NCI-H1105 treated with DMSO at 0.1 percent for 48 hours (cell line): ENCODE measurements at regions not wholly inside any gene's neighbourhood (a gene's known extent, or its start where the extent isn't known, plus 50 kb on each side); places are given as distances from the start of the nearest gene placed in this dataset.
"Not testable (repeated sequence)": the region's sequence is repeated elsewhere in the genome, so short reads cannot be mapped to it uniquely, and the experiment has no call there.

Experiments used
- DNase-seq: peaks from one replicate; lab custom pipeline; 2025; lab: John Stamatoyannopoulos, UW

GRCh38 chr5:153257381-153257780 lies 233.1 kb upstream of the GRIA1 start:
- no peak for DNase-seq

- DNase-seq: no peak
Measured at GRCh38 chr5:153258469-153258868, 232.0 kb upstream of the GRIA1 start.

GRCh38 chr5:153267506-153267905 lies 223.0 kb upstream of the GRIA1 start:
- DNase-seq: no peak

DNA sequence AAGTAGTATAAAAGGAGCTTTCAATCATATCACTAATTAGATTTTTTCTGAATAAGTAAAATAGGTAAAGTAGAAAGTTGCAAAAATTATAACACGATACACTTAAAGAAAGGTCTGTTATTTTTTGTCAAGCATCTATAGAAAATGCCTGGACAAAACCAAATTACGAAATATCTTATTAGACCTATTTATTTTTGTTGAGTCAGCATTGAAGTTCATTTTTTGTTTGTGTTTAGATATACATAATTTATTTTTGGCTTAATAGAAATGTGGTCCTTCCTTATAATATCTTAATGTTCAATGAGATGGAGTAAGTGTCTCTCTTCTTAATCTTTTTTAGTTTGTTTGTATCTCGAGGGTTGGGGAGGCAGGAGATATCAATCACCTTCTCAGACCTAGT lies 214.8 kb upstream of the GRIA1 start:
- DNase-seq: no peak

DNA sequence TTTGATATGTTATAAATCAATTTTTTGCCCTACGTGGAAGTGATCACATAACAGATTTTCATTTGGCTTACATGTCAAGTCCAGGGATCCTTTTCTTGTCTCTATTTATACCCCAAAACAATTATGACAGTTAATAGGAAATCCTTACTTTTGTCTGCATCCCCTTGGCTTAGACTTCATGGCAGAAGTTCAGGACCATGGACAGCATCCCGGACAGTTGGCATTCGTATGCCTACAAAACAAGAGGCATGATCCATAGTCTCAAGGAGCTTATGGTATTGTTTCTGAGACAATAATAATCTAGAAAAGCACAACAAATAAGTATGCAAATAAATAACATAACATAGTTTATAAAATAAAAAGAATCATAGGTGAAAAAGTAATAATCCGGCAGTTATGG lies 214.3 kb upstream of the GRIA1 start:
- no peak for DNase-seq

GRCh38 chr5:153296251-153296844 lies 194.1 kb upstream of the GRIA1 start:
- not testable (repeated sequence) for DNase-seq

- DNase-seq: no peak
Measured at GRCh38 chr5:153299891-153300290, 190.6 kb upstream of the GRIA1 start.

DNA sequence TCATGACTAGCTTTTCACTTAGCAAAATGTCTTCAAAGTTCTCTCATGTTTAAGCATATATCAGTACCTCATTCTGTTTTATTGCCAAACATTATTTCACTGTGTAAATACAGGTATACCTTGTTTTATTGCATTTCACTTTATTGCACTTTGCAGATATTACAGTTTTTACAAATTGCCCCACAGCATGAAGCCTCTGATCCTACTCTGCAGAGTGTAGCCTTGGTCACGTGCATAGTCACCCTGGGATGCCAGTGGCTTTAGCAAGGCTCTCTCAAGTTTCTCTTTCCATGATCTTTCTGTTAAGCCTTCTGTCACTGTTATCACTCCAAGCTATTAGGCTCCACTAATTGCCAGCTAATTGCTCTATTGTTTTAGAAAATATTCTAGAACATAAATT lies 182.2 kb upstream of the GRIA1 start:
- no peak for DNase-seq

DNA sequence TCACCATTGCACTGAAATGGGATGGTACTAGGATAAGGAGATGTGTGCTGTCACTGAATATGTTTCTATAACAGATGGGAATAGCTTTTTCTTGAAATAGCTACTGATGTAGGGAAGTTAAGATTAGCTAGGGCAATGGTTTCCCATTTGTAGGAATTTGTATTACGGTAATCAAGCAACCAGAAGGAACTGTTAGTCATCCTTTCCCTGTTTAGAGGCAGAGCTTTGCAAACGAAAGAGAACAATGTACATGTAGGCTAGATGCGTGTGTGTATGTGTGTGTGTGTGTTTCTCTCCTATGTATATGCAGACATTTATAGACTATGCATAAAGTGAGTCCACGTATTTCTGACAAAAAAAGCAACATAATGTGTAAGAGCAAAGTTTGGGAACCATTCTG lies 171.9 kb upstream of the GRIA1 start:
- DNase-seq: no peak

GRCh38 chr5:153321478-153321877 lies 169.0 kb upstream of the GRIA1 start:
- no peak for DNase-seq

- no peak for DNase-seq
Measured at GRCh38 chr5:153340139-153340538, 150.3 kb upstream of the GRIA1 start.

DNA sequence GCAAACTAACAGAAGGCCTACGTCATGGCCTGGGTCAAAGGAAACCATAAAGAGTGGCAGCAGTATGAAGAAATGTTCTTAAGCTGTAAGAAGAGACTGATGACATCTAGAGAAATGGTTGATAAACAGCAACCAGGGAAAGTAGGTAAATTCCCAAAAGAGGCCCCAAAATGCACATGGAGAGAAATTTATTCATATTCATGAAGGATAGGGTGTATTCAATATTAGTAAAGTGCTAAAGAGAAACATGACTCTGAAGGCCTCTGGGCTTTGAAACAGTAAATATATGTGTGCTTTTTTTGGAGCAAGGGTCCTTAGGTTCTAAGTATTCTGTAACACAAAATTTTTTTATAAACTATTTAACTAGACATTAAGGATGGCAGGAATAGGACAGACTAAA lies 149.7 kb upstream of the GRIA1 start:
- no peak for DNase-seq

GRCh38 chr5:153342487-153342886 lies 148.0 kb upstream of the GRIA1 start:
- DNase-seq: no peak

DNA sequence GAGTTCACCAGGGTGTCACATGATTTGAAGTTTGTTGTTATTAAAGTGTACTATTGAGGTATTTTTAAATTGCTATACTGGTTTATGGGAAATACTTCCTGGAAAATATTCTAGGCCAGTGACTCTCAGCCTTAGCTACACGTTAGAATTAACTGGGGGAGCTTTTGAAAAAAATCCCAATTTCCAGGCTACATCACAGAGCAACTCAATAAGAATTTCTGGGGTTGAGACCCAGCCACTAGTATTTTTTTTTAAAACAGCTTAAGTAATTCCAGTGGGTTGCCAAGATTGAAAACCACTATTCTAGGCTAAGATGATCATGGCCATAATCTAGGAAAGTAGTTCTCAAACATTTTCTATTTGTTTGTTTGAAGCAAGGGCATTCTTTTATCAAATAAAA lies 142.9 kb upstream of the GRIA1 start:
- DNase-seq: no peak

DNA sequence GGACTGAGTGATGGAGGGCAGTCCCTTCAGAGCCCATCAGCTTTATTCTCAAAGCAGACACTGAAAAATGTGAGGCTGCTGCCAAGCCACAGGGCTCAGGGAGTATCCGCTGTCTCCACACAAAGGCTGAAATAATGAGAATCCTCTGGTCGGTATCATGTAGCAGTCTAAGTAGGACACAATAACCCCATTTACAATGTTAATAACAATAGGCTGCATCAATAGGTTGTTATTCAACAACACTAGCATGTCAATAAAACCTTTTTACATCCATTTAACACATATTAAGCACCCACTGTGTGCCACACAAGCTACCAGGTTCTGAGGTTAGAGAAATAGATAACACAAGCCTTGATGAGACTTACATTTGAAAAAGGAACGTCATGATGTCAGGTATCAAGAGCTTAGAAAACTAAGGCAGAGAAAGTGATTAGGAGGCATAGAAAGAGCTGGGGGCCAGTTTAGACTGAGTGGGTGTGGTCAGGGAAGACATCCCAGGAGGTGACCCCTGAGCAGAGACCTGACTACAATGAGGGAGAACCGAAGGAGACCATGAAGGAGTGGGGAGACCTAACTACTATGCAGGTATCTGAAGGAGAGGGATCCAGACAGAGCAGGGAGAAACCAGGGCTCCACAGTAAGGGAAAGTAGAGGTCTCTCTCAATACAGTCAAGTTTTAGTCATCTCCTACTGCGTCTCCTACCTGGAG lies 140.1 kb upstream of the GRIA1 start:
- no peak for DNase-seq

DNA sequence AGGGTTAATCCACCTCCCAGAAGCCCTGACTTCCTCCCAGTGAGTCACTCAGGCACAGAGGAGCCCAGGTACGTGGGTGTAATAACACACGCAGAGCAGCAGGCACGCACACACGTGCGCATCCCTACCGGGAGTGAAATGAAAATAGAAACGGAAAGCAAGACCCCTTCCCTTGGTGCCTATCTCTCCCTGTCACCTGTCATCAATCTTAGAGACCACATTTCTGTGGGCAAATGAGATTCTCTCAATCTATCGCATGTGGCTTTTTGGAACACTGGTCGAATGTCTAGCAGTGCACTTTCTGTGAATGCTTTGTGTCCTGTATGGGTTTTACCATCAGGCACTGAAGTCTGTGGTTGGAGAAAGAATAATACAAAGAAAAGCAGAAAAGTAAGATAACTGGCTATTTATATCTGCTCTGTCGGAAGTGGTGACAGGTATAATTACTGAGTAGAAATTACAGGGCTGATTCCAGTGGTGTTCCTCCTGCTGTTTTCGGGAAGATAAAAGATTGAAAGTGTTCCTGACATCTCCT lies 137.7 kb upstream of the GRIA1 start:
- no peak for DNase-seq

DNA sequence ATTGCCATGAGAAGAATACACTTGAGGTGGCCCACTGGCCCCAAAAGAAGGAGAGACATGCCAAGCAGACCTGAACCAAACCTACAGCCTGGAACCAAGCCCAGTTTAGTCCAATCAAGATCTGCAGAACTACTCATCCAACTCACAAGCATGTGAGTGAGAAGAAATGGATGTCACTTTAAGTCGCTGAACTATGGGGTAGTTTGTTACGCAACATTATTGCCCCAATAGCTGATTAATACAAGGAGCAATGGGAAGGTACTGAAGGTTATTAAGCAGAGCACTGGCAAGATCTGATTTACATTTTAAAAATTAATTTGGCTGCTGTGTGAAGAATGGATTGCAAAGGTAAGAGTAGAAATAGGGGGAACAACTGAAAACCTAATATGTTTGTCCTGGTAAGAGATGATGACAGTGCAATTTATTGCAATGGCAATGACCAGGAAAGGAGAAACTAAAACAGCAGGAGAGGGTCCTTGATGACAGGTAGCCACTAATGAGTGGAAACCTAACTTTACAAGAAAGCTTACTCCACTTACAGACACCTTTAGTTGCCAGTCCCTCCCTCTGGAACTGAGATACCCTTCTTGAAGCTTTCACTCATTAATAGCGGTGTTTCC lies 132.9 kb upstream of the GRIA1 start:
- no peak for DNase-seq

GRCh38 chr5:153358315-153358976 lies 132.0 kb upstream of the GRIA1 start:
- DNase-seq: no peak

DNA sequence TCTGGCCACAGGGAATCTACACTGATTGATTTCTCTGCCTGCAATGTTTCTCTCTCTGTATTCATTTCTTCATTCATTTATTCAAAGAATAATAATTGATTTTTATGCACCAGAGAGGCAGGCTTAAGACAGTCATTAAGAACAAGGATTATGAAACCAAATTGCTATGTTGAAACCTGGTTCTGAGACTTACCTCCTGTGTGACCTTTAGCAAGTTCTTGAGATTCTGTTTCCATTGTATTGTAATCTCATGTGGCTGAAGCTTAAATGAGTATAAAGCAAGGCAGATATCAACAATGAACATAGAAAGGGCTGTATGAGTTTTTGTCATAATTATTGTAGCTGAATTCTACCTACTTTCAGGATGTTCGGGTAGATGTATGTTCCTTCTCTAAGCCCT lies 129.6 kb upstream of the GRIA1 start:
- DNase-seq: no peak

DNA sequence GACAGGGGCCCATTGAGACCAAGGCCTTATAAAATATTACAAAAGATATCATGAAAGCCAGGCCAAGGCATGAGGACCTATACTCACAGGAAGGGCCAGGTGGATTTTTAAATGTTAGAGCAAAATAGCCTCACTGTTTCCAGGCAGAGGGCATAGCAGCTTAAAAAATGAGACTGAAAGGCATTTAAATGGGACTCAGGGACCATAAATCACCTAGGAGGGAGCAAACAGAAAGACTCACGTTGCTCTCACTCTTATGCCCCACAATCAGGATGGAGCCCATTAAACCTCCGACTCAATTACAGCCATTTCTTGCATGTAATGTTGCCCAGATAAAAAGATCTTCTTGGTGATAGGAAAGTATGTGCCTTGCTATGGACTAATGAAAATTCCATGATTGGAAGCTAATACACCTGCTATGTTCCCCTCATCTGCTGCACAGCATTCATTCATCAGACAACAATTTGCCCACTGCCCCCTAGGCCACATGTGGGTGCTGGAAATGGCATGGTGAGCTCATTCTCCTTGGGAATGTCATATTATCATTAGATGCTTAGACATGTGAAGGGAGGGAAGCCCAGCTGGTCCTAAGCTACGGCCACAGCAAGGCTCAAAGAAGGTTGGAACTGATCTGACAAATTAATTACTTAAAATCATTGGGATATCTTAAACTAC lies 128.6 kb upstream of the GRIA1 start:
- DNase-seq: no peak

- DNase-seq: no peak
Measured at GRCh38 chr5:153365547-153365946, 124.9 kb upstream of the GRIA1 start.

GRCh38 chr5:153367466-153367865 lies 123.0 kb upstream of the GRIA1 start:
- no peak for DNase-seq
